NCI-H345 treated with DMSO at 0.1 percent for 48 hours (cell line): ENCODE measurements at regions not wholly inside any gene's neighbourhood (a gene's known extent, or its start where the extent isn't known, plus 50 kb on each side); places are given as distances from the start of the nearest gene placed in this dataset.

ENCODE experiments used
- DNase-seq: peaks from one replicate; lab custom pipeline; 2025; ENCODE audit not compliant: unreplicated experiment; lab: John Stamatoyannopoulos, UW

DNA sequence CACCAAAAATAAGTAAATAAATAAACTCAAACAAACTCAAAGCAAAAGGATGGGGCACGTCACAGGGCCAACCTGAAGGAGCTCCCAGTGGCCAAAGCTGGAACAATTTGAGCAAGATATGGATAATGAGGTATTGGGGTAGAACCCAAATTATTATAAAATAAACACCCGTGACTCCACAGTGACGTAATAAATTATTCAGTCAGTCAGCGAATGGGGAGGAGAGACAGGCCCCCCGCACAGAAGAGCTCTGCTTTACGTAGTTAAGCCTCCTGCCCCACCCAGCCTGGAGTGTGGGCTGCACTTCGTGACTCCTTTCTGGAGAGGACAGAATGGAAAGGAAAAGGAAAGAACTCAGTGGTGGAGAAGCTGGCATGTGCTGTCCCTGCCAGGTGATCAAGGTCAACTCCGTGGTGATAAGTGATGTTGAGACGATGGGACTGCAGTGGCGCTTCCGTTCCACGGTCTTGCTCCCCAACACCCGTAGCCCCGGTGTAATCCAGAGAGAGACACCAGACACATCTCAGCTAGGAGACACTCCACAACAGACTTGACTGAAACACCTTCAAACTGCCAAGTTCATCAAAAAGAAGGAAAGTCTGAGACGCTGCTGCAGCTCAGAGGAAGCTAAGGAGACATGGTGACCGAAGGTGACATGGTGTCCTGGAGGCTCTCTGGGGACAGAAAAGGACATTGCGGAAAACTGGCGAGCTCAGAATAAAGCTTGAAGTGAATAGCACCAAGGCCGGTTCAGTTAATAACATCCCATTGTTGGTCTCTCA is 83.3 kb upstream of the COL5A1 start:
- no peak for DNase-seq

DNA sequence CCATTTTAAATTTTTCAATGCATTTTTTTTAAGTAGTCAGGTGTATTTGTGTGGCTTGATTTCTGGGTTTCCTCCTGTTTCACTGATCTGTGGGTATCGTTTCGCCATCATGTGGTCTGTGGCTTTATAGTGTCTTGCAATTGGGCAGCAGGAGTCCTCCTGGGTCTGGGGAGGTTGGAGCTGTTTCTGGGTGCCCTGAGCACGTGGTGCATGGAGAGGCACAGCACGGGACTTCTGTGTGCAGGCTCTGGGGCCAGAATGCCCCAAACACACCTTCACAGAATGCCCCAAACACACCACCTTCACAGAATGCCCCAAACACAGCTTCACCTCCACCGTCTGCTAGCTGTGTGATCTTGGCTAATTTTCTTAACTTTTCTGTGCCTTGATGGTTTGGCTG is 82.6 kb upstream of the COL5A1 start:
- no peak for DNase-seq

DNA sequence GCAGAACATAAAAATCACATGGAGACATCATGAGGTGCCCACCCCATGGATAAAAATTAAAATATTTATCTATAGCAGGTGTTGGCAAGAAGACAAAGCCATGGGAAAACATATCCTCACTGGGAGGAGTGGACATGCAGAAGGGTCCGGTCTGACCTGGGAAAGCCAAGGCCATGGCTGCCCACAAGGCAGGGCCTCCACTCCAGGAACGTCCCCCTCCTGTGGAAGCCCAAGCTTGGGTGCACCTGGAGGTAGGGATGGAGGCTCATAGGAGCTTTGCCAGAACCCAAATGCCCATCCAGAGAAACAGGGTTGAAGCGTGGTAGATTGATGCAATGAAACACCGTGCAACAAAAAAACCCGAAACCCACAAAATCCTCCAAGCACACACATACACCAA is 81.4 kb upstream of the COL5A1 start:
- DNase-seq, result no peak

DNA sequence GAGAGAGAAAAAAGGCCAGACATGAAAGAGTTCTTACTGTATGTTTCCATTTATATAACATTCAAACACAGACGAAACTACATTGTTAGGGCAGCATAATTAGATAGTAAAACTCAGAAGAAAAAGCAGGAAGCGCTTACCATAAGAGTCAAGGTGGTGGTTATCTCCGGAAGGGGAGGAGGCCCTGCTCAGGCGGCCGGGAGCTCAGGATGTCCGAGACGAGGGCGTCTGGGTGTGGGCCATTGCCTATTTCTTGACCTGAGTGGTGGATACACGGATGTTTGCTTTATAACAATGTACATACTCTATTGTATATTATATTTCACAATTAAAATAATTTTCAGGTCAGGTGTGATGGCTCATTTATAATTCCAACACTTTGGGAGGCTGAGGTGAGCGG is 80.9 kb upstream of the COL5A1 start:
- DNase-seq, result no peak

DNA sequence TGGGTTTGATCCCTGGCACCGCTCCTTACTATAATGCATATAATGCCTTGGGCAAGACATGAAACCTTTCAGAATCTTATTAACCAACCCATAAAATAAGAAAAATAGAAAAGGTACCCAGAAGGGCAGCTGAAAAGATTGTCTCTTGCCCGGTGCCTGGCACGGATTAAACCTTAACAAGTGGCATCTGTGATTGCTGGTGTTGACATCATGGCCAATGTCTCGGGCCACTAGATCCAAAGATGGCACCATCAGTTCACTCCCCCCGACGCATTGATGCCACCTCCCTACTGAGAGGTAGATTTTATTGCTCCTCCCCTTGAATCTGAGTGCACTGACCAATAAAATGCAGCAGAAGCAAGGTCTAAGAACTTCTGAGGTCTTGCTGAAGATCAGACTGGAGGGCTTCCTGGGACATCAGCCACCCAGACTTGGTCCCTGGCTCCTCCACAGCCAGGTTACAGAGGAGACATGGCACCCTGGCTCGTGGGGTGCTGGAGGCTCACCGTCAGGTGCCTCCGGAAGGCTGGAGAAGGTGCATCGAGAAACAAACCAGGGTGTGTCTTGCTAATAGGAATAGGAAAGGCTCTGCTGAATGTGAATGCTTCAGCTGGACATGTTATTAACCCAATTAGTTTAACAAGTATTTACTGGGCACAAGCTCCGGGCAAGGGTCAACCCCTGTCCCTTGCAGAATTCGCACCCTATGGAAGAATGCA is 80.0 kb upstream of the COL5A1 start:
- DNase-seq, result no peak

DNA sequence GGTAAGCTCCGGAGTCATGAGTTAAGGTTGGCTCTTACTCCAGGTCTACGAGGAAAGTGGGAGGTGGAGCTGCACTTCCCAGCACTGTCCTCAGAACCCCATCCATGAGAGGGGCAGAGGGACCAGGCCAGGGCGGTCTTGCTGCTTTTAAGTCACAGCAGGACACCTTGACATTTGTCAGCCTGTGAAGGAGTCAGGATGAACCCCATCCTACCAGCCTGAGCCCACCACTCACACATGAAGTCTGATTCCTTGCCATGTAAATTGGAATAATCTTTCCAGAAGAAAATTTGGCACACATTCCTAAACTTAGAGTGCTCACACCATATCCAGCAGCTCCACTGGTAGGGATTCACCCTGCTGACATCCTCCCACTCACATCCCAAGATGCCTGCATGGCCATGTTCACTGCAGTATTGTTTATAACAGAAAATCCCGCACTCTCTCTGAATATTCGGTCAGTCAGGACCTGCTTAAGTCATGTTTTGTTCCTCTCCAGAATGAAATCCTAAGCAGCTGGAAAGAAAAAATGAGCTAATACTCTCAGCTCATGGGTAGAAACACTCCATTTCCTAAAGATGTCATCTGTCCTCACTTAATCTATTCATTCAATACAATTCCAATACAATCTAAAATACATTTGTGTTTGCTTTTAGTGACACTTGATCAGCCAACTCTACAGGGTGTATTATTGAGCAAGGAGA is 79.3 kb upstream of the COL5A1 start:
- DNase-seq, result no peak

DNA sequence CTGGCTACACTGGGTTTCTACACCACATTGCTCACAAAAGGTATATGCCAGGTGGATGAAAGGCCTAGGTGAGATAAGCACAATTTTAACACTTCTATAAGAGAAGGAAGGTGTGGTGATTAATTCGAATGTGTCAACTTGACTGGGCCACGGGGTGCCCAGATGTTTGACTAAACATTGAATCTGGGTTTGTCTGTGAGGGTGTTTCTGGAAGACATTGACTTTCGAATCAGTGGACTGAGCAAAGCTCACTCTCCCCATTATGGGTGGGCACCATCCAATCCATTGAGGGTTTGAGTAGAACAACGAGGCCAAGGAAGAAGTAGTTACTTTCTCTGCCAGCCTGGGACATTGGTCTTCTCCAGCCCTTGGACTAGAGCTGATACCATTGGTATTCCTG is 78.2 kb upstream of the COL5A1 start:
- no peak for DNase-seq

DNA sequence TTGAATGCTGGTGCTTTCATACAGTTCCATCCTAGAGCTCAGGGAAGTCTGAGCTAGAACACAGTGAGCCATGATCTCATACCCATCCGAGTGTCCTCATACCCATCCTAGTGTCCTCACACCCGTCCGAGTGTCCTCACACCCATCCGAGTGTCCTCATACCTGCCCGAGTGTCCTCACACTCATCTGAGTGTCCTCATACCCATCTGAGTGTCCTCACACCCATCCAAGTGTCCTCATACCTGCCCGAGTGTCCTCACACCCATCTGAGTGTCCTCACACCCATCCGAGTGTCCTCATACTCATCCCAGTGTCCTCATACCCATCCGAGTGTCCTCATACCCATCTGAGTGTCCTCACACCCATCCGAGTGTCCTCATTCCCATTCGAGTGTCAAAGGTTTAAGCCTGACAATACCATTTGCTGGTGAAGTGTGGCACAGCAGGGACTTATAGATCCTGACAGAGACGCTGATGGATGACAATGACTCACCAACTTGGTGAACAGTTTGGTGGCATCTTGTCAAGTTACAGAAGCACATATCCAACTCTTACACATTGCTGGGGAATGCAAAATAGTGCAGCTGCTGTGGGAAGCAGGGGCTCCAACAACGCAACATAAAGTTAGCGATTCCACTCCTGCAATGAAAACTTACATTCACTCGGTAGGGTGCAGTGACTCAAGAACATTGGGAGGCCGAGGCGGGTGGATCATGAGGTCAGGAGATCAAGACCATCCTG is 77.0 kb upstream of the COL5A1 start:
- DNase-seq, result no peak

DNA sequence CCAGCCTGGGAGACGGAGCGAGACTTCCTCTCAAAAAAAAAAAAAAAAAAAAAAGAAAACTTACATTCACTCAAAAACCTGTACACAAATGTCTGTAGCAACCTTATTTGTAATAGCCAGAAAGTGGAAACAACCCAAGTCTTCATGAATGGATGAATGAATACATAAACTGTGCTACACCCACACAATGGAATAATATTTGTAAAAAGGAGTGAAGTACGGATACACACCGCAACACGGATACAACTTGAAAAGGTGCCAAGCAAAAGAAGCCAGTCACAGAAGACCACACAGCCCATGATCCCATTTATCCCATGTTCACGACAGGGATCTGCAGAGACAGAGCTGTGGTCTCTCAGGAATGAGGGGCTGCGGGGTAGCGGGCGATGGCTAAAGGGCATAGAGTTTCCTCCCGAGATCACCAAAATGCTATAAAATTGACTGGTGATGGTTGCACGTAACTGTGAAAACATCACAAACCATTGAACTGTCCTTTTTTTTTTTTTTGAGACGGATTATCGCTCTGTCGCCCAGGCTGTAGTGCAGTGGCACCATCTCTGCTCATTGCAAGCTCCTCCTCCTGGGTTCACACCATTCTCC is 76.2 kb upstream of the COL5A1 start:
- DNase-seq, result no peak

DNA sequence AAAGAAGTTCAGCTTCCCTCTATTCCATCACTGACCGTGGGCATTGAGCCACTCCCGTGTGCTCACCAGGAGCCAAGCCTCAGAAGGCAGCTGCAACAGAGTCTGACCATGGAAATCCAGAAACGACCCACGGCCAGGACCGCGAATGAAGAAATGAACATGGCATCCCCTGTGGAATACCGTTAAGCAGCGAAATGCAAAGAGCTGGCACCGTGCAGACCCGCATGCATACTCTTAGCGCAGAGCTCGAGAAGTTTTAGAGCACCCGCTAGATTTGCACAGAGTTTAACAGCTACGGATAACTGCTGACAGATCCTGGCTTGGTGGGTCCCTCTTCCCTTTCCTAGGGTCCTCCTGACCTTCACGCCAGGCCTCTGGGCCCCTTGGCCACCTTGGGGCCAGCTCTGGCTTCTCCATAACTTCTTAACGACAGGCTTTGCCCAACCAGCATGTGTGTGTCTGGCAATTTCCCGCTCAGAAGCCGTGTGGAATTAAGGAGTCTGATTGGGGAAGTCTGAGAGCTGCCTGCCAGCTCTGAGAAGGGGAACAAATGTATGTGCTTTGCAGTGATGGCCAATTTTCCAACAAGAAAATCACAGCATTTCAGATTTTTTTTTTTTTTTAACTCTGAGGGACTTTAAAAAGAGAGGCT is 75.3 kb upstream of the COL5A1 start:
- DNase-seq, result no peak

DNA sequence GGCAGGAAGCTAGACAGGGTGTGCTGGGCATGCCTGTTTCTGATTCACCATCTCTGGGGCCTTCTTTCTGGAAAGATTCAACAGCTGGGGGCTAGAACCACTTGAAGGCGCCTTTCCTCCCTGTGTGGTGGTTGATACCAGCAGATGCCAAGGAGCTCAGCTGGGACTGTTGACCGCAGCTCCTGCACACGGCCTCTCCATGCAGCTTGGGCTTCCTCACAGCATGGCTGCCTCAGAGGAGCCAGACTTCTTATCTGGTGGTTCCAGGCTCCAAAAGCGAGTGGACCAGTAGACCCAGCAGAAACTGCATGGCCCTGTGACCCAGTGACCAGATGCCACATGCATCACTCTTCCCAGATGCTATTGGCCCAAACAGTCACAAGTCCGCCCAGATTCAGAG is 74.7 kb upstream of the COL5A1 start:
- DNase-seq, result no peak

DNA sequence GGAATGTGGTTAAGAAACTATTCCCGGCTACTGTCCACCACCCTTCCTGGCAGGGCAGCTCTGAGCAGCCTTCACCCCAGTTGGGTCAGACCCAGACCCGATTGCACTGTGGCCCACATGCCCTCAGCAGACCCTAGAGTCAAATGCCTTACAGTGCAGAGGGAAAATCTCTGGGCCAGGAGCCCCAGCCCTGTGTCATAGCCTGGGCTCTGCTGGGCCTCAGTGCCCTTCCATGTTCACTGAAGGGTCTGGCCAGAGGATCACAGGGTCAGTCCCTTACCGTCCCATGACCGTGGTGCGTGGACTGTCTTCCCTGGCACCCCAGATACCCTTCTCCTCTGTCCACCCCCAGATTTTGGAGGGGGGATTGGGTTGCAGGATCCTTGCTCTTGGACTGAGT is 73.5 kb upstream of the COL5A1 start:
- no peak for DNase-seq

DNA sequence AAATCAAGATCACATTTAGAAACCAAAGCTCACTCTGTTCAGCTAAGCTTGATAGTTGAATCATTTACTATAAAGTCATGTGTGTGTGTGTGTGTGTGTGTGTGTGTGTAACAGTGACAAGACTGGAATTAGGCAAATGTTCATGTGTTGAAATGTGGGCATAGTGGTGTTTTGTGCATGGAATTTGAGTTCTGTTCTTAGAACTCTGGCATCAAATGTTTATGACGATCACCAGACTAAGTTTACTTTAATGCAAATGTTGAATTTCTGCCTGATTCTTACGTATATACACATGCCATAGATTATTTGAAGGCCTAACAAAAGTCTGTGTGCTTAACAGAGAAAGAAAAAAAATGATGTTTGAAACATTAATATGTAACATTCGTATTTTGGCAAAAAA is 72.8 kb upstream of the COL5A1 start:
- DNase-seq, result no peak

DNA sequence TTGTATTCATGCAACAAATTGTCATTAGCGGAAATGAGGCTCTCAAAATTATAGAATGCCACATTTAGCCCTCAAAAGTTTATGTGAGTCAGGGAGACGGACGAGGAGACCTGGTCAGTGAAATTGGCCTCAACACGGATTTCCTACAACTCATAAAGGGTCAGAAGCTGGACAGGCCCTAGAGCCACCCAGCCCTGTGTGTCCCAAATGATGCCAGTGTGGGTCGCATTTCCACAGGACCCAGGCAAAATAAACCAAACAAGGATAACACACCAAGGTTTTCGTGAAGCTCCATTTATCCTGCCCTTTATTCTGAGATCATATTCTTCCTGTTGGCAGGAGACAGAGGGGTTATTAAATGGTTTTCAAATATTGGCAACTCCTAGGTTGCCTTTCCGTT is 72.0 kb upstream of the COL5A1 start:
- DNase-seq, result no peak

DNA sequence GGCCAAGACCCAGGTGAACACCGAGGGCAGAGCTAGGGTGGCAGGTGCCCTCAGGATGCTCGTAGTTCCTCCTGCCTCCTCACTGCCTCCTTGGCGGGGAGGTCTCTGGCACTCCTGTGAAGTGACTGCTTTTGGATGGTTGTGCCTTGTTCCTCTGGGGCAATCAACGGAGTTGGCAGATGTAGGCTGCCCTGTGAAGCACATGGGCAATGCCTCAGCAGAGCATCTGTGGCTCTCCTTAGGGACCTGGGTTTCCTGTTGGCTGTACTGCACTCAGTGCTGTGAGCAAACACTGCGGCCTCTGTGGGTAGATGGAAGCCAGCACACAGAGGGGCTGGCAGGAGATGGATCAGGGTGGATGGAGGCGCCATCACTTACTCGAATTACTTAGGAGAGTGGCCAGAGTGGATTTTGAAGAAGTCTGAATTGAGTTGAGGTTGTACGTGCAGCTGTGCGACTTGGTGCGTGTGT is 71.4 kb upstream of the COL5A1 start:
- no peak for DNase-seq

DNA sequence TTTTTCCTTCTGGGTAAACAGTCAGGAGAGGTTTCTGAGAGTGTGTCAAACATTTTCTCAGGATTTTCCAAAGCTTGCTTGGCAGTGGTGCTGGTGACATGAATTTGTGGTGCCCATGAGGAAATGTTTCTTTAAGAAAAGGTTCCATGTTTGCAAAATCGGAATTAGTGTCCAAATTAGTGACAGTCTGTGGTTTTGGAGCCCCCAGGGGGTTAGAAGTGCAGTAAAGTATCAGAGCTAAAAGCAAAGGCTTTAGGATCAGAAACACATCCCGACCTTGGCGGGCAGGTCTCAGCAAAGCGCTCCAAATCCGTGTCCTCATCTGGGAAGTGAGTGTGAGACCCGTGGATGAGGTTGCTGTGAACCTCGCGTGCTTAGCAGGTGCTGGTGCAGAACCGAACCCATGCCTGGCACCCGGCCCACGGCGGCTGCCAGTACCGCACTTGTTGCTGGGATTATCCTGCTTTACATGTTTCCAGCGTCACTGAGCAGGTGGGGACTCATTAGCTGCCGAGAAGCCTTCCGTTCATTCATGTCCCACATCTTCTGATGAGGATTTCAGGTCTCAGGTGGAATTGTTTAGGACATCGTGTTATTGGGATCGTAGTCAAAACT is 70.8 kb upstream of the COL5A1 start:
- DNase-seq, result no peak

DNA sequence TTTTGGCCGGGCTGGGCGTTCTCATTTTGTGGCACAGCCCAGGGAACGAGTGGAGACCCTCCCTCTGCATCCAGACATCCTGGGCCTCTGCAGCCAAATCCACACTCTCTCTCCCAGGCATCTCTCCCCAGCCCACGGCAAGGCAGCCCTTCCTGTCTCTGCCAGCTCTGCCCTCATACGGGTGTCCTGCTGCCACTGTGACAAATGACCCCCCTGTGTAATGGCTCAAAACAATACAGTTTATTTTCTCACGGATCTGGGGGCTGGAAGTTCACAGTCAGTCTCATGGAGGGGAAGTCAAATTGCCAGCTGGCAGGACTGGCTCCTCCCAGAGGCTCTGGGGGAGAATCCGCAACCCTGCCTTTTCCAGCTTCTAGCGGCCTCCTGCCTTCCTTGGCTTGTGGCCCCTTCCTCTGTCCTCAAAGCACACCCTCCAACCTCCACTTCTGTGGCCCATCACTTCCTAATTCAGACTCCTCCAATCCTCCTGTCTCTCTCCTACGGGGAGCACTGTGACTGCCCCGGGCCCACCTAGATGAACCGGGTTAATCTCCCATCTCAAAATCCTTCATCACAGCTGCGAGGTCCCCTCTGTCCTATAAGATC is 70.2 kb upstream of the COL5A1 start:
- no peak for DNase-seq

DNA sequence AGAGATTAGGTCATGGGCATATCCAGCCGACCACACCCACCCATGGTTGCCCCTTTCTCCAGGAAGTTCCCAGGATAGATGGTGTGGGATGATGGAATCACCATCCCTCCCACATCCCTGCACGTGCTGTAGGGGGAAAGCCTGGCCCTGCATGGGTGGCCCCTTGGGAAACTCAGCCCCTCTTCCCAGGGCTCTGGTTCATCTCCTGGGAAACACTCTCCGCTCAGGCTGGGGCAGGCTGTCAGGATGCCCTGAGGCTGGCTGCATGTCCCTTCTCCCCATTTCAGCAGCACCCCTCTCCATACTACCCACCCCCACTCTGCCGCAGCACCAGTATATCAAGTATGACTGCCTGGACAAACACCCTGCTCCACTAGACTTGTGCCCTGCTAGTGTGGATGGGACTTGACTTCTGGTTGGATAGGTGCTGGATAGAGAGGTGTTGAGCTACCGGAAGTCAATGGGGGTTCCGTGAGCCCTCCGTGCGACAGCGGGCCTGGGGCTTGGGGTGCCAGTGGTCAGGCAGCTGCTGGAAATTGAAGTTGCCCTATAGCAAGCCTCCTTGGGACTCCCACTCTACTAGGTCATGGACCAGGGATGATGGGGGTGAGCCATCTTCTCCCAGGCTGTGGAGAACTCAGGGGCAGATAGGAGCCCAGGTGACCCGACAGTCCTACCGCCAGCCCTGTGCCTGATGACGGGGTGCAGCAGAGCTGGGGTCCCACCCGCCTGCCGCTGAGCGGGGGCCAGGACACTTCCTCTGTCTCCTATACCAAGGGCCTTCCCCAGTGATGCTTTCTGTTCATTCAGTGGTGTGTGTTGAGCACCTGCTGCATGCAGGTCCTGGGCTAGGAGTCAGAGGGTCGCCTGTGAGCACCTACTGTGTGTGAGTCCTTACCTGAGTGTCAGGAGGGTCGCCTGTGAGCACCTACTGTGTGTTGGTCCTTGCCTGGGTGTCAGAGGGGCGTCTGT is 69.4 kb upstream of the COL5A1 start:
- DNase-seq, result no peak
